ENCODE measurements at regions not wholly inside any gene's neighbourhood (a gene's known extent, or its start where the extent isn't known, plus 50 kb on each side); places are given as distances from the start of the nearest gene placed in this dataset.
A peak's percentile ranks its signal among the peaks of the same experiment; 100 is the strongest.
"Not testable (repeated sequence)": the region's sequence is repeated elsewhere in the genome, so short reads cannot be mapped to it uniquely, and the experiment has no call there.

- DNase-seq: no peak
Measured at GRCh38 chr10:7056216-7056615, 354.6 kb downstream of the SFMBT2 start.

- peak; percentile 10 for DNase-seq
Measured at GRCh38 chr10:7054915-7055314, 355.9 kb downstream of the SFMBT2 start.

GRCh38 chr10:7053195-7053594 is 357.6 kb downstream of the SFMBT2 start:
- DNase-seq: no peak

DNA sequence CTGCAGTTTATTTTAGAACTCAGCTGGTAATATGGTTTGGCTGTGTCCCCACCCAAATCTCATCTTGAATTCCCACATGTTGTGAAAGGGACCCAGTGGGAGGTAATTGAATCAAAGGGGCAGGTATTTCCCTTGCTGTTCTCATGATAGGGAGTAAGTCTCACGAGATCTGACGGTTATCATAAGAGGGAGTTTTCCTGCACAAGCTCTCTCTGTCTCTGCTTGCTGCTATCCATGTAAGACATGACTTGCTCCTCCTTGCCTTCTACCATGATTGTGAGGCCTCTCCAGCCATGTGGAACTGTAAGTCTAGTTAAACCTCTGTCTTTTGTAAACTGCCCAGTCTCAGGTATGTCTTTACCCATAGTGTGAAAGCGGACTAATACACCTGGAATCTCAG is 360.8 kb downstream of the SFMBT2 start:
- DNase-seq: not testable (repeated sequence)

GRCh38 chr10:7048061-7048460 is 362.8 kb downstream of the SFMBT2 start:
- DNase-seq: no peak

DNA sequence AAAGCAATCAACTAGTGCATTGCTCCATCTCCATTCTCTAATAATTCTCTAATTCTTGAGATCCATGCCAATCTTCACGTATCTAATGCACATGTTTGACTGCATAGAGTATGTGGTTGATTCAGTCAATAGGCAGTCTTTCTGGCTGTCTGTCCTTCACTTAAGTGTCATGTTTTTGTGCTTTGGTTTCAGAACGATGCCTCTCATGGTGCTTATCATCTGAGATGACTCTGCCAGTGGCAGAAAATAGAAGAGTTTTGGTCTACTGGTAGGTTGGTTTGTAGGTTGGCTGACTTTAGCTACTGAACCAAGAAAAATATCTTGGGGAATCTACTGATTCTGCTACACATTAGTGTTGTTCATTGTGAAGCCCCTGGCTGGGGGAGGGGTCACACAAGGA is 364.2 kb downstream of the SFMBT2 start:
- peak; percentile 91 for DNase-seq

DNA sequence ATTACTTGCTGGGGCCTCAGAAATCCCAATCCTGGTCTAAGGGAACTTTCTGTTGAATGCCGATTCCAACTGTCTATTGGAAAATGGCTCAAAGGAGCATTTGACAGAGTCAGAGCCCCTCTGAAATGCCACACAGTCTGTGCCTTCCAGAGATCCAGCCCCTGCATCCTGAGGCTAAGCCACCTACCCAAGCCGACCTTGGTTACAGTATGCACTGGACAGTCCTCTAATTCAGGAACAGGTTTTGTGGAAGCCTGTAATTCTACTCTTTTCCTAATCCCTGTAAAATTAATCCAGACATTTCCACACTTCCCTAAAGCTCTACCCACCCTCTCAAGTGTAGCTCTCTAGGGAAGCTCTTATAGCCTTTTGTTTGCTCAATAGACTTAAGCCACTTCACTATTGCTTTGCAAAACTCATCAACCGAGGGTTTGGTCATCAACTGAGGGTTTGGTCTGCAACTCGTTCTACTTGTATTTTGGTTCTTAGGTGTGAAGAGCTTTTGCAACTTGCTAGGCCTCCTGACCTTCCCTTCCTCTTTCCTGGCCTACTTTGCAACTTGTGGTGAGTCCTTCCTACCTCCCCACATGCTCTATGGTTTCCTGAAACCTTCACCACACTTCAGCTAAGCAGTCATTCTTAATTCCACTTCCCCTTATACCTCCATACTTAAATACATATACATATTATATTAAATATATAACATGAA is 364.8 kb downstream of the SFMBT2 start:
- DNase-seq: peak; percentile 100

- DNase-seq: no peak
Measured at GRCh38 chr10:7043055-7043653, 367.7 kb downstream of the SFMBT2 start.

- no peak for DNase-seq
Measured at GRCh38 chr10:7042419-7043054, 368.3 kb downstream of the SFMBT2 start.

GRCh38 chr10:7042000-7042399 is 368.8 kb downstream of the SFMBT2 start:
- no peak for DNase-seq

- DNase-seq: no peak
Measured at GRCh38 chr10:7040681-7041080, 370.2 kb downstream of the SFMBT2 start.

DNA sequence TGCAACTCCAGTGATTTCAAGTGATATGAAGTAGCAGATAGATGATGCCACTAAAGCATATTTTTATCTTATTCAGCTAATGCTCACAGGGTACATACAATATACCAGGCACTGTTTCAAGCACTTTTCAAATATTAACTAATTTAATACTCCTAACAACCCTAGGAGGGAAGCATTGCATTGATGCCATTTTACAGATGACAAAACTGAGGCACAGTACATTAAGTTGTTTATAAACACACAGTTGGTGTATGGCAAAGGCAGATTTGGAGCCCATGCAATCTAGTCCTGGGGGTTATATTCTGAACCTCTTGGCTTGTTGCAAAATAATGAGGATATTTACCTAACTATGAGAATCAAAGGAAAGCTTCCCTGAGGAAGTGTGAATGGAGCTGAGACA is 371.0 kb downstream of the SFMBT2 start:
- DNase-seq: no peak

DNA sequence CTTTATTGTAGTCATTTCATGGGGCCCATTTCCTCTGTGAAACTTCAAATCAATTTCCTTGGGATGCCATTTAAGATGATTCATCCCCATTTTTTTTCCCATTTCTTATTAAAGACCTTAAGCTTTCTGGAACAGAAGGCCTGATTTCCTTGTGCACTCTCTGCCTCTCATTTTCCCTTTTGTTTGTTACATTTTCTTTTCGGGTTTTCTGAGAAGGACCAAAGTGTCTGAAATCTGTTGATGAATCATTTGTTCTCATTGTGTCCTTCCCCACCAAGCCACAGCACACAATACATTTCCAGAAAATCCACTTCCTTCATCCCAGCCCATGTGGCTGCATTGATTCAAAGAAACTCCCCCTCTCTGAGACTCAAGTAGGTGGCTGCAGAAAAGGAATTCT is 372.4 kb downstream of the SFMBT2 start:
- no peak for DNase-seq

DNA sequence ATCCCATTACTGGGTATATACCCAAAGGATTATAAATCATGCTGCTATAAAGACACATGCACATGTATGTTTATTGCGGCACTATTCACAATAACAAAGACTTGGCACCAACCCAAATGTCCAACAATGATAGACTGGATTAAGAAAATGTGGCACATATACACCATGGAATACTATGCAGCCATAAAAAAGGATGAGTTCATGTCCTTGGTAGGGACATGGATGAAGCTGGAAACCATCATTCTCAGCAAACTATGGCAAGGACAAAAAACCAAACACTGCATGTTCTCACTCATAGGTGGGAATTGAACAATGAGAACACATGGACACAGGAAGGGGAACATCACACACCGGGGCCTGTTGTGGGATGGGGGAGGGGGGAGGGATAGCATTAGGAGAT is 373.4 kb downstream of the SFMBT2 start:
- DNase-seq: not testable (repeated sequence)

GRCh38 chr10:7036951-7037350 is 373.9 kb downstream of the SFMBT2 start:
- peak; percentile 57 for DNase-seq

DNA sequence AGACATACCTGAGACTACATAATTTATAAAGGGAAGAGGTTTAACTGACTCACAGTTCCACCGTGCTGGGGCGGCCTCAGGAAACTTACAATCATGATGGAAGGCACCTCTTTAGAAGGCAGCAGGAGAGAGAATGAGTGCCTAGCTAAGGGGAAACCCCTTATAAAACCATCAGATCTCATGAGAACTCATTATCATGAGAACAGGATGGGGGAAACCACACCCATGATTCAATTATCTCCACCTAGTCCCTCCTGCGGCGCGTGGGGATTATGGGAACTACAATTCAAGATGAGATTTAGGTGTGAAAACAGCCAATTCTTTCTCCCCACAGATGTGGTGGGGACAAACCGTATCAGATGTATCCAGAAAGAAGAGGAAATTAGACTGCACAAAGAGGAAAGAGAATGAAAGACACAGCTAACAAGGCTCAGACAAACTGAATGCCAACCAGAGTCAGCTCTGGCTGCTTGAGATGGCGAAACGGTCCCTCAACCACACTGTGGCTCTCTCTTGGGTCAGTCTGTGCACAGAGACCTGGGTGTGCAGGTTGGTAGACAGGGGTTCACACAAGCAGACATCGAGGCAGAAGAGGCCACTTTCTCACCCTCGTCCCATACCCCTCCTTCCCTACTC is 375.6 kb downstream of the SFMBT2 start:
- no peak for DNase-seq

DNA sequence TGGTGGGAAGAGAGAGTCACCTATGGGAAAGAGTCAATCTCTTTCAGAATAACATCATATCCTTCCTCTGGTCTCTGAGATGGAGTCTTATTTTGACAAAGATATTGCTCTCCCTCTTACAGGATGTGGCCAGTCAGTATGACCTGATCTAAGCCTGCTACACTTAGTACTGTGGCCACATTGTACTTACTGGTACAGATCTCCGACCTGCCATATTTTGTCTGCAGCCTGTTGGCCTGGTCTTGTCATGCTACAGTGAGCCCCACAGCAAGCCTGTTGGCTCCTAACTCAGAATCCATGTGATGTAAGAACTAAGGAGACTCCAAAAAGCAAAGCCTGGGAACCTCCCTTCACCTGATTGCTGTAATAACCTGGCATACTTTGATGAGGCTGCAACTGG is 377.8 kb downstream of the SFMBT2 start:
- DNase-seq: no peak

DNA sequence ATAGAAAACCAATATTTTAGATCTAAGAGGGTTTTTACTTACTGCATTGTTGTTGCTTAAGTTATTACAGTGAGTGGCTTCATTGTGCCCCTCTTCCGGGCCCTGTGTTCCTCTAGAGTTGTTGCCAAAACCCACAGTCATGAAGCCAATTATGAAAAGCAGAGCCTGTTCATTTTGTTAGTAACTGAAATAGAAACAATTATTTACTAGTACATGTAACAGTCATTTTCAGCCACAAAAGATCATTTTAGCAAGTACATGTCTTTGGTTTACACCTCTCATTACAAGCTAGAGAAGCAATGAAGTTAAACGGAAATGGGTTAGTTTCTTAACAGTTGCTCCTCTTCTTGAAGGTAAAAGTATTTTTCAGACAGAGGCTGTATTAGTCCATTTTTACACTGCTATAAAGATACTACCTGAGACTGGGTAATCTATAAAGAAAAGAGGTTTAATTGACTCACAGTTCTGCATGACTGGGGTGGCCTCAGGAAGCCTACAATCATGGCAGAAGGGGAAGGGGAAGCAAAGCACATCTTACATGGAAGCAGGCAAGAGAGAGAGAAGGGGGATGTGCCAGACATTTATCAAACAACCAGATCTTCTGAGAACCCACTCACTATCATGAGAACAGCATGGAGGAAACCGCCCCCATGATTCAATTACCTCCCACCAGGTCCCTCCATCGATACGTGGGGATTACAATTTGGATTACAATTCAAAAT is 380.5 kb downstream of the SFMBT2 start:
- DNase-seq: no peak

DNA sequence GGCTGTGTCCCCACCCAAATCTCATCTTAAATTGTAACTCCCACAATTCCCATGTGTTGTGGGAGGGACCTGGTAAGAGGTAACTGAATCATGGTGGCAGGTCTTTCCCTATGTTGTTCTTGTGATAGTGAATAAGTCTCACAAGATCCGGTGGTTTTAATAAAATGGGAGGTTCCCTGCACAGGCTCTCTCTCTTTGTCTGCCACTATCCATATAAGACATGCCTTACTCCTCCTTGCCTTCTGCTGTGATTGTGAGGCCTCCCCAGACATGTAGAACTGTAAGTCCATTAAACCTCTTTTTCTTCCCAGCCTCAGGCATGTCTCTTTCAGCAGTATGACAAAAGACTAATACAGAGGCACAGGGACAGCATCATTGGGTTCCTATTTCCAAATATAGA is 381.2 kb downstream of the SFMBT2 start:
- DNase-seq: no peak

- DNase-seq: no peak
Measured at GRCh38 chr10:7028809-7029166, 382.0 kb downstream of the SFMBT2 start.

GRCh38 chr10:7027913-7028808 is 382.7 kb downstream of the SFMBT2 start:
- peak; percentile 77 for DNase-seq

- no peak for DNase-seq
Measured at GRCh38 chr10:7027237-7027912, 383.5 kb downstream of the SFMBT2 start.

Data from MV-4-11 (cell line).